HG02852 (cell line): ENCODE measurements at regions not wholly inside any gene's neighbourhood (a gene's known extent, or its start where the extent isn't known, plus 50 kb on each side); places are given as distances from the start of the nearest gene placed in this dataset.
"Not testable (repeated sequence)": the region's sequence is repeated elsewhere in the genome, so short reads cannot be mapped to it uniquely, and the experiment has no call there.

Experiments
- ATAC-seq: cut with Tn5 transposase; IDR thresholded peaks from one replicate; pipeline ENCODE4 v1.9.1; 2021; ENCODE audit warnings: mild to moderate bottlenecking, moderate library complexity; ENCODE audit not compliant: unreplicated experiment

DNA sequence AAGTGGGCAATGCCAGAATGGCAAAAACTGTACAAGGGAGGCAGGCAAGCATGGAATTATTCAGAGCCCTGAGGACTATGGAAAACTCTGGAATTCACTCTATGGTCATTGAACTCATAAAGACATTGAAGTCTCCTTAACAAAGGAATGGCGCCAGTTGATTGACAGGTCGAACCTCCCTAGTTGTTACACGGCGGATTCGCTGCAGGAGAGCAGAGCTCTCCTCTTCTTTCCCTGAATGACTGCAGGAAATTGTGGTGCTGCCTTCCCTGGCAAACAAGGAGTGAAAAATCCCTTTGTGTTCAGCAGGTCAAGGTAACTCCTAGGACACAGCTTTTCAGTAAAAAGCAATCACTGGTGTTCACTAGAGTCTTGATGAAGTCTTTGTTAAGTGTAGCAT is 732.8 kb upstream of the FRG1 start:
- ATAC-seq, result no peak

DNA sequence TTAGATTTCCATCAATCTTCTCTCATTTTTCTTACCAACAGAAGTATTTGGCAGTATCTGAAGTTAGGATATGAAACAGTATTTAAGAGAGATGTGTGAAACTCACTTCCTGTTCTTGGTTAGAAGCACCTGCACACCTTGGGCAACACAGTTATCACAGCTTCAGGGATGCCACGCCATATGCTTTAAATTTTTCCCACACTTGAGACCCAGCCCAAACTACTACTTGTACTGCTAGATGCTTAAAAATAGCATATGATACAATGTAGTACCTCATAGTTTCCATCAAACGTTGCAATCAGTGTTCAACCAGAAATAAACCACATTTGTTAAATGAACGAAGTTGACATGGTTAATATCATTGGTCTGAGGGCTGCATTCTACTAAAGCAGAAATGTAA is 725.1 kb upstream of the FRG1 start:
- ATAC-seq, result no peak

DNA sequence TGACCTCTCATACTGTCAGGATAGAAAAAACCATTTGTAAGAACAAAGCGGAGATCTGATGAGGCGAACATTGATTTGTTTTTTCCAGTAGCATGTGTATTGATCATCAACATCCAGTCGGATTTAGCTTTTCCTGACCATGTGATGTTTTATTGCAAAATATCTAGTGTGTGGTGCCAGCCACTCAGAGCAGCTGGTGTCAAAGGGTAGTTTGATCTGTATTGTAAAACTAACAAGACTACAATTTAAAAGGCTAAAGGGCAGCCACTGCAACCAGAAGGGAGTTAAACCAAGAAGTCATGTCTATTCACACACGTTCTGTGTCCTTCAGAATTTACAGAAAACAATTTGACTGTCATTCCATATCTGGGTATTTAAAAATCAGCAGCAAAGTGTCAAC is 719.0 kb upstream of the FRG1 start:
- no peak for ATAC-seq

DNA sequence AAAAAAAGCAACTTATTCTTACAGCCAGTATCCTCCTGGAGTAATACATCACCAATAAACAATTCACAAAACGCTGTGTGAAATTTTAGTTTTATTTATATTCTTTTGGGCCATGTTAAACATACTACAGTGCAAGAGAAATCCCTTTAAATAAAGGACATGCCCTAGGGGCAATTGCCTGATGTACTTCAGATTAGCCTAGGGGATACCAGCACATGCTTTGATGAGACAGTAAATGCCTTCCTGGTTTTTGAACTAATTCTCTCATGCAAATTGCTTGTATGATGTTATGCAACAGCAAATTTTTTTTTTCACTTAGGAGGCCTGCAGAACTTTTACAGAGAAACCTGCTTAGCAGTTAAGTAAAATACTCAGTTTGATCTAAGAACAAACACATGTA is 711.9 kb upstream of the FRG1 start:
- ATAC-seq, result no peak

DNA sequence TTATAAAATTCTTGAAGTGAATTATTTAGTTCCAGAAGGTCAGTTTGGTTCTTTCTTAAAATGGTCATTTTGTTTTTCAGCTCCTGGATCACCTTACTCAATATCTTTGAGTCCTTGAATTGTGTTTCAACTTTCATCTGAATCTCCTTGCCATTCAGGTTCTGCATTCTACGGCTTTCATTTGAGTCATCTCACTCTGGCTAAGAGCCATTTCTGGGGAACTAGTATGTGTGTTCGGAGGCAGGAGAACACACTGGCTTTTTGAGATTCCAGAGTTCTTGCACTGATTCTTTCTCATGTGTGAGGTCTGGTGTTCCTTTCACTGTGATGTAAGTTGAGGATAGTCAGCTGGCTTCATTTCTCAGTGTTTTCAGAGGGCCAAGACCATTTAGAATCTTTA is 708.4 kb upstream of the FRG1 start:
- ATAC-seq, result no peak

DNA sequence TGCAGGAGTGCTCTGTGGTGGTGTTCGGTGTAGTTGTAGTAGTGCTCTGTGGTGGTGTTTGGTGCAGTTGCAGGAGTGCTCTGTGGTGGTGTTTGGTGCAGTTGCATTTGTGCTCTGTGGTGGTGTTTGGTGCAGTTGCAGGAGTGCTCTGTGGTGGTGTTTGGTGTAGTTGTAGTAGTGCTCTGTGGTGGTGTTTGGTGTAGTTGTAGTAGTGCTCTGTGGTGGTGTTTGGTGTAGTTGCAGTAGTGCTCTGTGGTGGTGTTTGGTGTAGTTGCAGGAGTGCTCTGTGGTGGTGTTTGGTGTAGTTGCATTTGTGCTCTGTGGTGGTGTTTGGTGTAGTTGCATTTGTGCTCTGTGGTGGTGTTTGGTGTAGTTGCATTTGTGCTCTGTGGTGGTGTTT is 706.9 kb upstream of the FRG1 start:
- not testable (repeated sequence) for ATAC-seq

DNA sequence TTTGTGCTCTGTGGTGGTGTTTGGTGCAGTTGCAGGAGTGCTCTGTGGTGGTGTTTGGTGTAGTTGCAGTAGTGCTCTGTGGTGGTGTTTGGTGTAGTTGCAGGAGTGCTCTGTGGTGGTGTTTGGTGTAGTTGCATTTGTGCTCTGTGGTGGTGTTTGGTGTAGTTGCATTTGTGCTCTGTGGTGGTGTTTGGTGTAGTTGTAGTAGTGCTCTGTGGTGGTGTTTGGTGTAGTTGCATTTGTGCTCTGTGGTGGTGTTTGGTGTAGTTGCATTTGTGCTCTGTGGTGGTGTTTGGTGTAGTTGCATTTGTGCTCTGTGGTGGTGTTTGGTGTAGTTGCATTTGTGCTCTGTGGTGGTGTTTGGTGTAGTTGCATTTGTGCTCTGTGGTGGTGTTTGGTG is 705.7 kb upstream of the FRG1 start:
- ATAC-seq, result not testable (repeated sequence)

- no peak for ATAC-seq
These were observed 705.1 kb upstream of the FRG1 start for GRCh38 chr4:189235599-189235998.

DNA sequence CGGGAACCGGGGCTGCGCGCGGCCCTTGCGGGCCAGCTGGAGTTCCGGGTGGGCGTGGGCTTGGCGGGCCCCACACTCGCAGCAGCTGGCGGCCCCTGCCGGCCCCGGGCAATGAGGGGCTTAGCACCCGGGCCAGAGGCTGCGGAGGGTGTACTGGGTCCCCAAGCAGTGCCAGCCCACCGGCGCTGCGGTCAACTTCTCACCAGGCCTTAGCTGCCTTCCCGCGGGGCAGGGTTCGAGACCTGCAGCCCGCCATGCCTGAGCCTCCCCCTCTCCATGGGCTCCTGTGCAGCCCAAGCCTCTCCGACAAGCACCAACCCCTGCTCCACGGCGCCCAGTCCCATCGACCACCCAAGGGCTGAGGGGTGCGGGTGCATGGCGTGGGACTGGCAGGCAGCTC is 704.4 kb upstream of the FRG1 start:
- not testable (repeated sequence) for ATAC-seq

GRCh38 chr4:189237340-189237739 is 703.3 kb upstream of the FRG1 start:
- no peak for ATAC-seq

- no peak for ATAC-seq
These were observed 685.0 kb upstream of the FRG1 start for GRCh38 chr4:189255636-189256035.

DNA sequence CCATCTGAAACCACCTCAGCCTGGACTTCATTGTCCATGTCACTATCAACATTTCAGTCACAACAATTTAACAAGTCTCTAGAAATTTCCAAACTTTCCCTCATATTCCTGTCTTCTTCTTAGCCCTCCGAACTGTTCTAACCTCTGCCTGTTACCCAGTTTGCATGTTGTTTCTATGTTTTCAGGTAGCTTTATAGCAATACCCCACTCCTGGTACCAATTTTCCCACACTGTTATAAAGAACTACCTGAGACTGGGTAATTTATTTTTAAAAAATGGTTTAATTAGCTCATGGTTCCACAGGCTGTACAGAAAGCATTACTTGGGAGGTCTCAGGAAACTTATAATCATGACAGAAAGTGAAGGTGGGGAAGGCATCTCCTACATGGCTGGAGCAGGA is 679.2 kb upstream of the FRG1 start:
- ATAC-seq, result no peak

GRCh38 chr4:189265515-189265914 is 675.2 kb upstream of the FRG1 start:
- no peak for ATAC-seq

GRCh38 chr4:189267312-189267965 is 673.2 kb upstream of the FRG1 start:
- ATAC-seq, result no peak

DNA sequence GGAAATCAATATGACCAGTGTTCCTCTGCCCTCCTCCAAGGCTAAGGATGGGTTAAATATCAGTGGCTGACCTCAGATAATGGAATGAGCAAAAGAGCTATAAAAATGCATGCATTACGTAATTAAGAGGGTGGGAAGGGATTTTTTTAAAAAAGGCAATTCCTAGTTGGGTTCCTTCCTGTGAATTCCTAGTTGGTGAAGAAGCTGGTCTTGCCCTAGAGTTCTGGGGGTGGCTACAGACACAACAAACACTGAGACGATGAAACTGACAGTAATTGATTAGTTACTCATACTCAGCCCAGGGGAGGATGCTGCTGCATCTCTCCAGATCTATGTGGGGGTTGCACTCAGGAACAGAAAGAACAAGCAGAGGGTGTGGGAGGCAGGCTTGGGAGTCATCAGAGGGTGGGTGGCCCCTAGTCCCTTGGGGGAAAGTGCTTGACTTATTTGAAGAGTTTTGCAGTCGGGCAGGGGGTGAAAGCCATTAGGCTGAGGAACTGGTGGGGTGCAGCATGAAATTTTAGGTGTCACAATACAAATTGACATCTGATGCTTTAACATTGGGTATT is 662.0 kb upstream of the FRG1 start:
- no peak for ATAC-seq

GRCh38 chr4:189279188-189279587 is 661.5 kb upstream of the FRG1 start:
- no peak for ATAC-seq

GRCh38 chr4:189285377-189285776 is 655.3 kb upstream of the FRG1 start:
- no peak for ATAC-seq

GRCh38 chr4:189291939-189292338 is 648.7 kb upstream of the FRG1 start:
- no peak for ATAC-seq

DNA sequence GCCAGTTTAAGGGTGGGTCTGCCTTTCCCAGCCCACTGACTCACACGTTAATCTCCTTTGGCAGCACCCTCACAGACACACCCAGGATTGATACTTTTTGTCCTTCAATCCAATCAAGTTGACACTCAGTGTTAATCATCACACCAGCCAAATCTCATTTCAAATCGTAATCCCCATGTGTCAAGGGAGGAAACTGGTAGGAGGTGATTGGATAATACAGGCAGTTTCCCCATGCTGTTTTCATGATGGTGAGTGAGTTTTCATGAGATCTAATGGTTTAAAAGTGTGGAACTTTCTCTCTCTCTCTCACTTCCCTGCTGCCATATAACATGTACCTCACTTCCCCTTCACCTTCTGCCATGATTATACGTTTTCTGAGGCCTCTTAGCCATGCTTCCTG is 647.2 kb upstream of the FRG1 start:
- ATAC-seq, result no peak

DNA sequence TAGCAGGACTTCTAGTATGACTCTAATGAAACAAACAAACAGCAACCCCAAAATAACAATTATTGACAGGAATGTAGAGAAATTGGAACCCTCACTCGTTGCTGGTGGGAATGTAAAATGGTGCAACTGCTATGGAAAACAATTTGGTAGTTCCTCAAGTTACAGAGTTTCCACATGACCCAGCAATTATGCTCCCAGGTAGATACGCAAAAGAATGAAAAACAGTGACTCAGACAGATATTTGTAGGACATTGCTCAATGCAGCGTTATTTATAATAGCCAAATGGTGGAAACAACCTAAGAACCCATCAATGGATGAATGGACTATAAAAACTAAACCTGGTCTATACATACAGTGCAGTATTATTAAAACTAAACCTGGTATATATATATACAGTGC is 646.1 kb upstream of the FRG1 start:
- no peak for ATAC-seq

DNA sequence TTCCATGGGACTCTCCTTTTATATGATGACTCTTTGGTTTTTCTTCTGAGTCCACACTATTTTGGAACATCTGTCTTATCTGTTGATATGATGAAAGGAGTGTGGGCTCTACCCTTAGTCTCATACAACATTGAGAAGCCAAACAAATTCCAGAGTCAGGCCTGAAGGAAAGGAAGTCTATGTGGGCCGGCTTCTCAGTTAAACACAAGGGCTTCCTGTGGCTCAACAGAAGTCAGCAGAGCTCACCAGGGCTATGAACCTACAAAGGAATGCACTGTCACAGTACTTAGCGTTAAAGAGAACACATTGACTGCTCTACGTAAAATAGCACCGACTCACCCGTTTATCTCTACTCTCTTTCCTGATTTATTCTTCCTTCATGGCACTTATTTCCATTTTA is 641.0 kb upstream of the FRG1 start:
- ATAC-seq, result no peak

DNA sequence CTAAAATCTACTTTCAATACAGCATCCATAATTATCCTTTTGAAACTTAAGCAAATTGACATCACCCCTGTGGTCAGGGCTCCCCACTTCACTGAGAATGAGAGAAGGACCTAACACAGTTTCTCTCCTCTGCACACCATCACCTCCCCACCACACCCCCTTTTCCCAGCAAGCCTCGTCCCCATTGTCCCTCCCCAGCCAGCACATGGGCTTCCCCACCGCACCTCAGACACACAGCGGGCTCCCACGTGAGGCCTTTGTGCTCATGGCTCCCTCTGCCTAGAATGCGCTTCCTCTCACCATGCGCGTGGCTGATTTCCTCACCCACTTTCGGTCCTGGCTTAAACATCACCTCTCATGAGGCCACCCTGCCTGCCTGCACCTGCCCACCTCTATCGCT is 639.0 kb upstream of the FRG1 start:
- no peak for ATAC-seq

- ATAC-seq, result no peak
These were observed 638.0 kb upstream of the FRG1 start for GRCh38 chr4:189302719-189303118.
